PC-9 (cell line): ENCODE measurements at regions not wholly inside any gene's neighbourhood (a gene's known extent, or its start where the extent isn't known, plus 50 kb on each side); places are given as distances from the start of the nearest gene placed in this dataset.

ENCODE experiments used
- CTCF ChIP-seq: fragments of 200-600 bp; sonication (generic); conservative IDR thresholded peaks from 2 replicates; pipeline ENCODE4 v1.6.1; 2017; ENCODE audit warnings: mixed run types, antibody characterized with exemption, mild to moderate bottlenecking, moderate library complexity
- EZH2 ChIP-seq: fragments of 200-600 bp; sonication (generic); IDR thresholded peaks from 2 replicates; pipeline ENCODE4 v1.8.0; 2017; ENCODE audit warnings: antibody characterized with exemption, low read depth

DNA sequence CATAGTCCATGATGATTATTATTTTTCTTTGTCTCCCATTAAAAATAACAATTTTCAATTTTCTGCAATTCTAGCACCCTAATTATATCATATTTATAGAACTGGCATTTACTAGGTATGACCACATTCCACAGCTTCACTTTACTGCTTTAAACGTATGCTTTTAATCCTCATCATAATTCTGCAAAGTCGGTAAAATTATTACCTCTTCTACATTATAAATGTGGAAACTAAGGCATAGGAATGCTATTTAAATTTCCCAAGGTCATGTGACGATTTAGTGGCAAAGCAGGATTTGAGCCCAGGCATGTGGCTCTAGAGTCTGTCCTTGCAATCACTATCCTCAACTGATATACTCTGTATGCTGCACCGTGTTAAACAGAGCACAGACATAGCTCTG is 866.4 kb downstream of the EPHA4 start:
- TF ChIP-seq CTCF (no peak), EZH2 (no peak)
